K562 (cell line): ENCODE measurements at regions not wholly inside any gene's neighbourhood (a gene's known extent, or its start where the extent isn't known, plus 50 kb on each side); places are given as distances from the start of the nearest gene placed in this dataset.

Source experiments
- ATAC-seq: fragments of 200-7000 bp; cut with Tn5 transposase; 3 replicates; pipeline ENCODE4 v1.9.1; 2020; ENCODE audit warnings: moderate library complexity
- BruUV-seq: library from RNA; stranded (reverse); fragments of 400-500 nt; replicated peaks from 2 replicates; lab custom pipeline; 2021; lab: Mats Ljungman, UMichigan
- CTCF ChIA-PET: fragments of 300-600 bp; formaldehyde crosslinking; extraction: SDS; loops from one replicate; lab custom pipeline; 2021; ENCODE audit warnings: low intra/inter-chr PET ratio; lab: Yijun Ruan, JAX
- POLR2A ChIA-PET: fragments of 300-600, 350-650 bp; sonication (Branson Sonifier 250); formaldehyde crosslinking; extraction: SDS; loops from one replicate; lab custom pipeline; 2021; ENCODE audit warnings: antibody characterized with exemption, inconsistent platforms; lab: Yijun Ruan, JAX
- DNase-seq, 4 experiments: peaks; one replicate each; pipeline versions ENCODE4 v3.0.0 to v3.0.0-alpha.2; 2011 to 2018; ENCODE audit warnings: low spot score in 3 of 4, mixed read lengths in 3 of 4; ENCODE audit errors: extremely low read depth in 1 of 4
- FAIRE-seq: peaks from 2 replicates; lab custom pipeline; 2011; peaks lifted over from hg19 to GRCh38; lab: Jason Lieb, UNC
- H2AFZ ChIP-seq: 2 replicates; pipeline ENCODE4 v1.6.0; 2011; ENCODE audit warnings: low read depth, low read length, control low read depth, inconsistent platforms
- H3K27ac ChIP-seq: fragments of 200-600 bp; 3 replicates; pipeline ENCODE4 v1.8.0; 2011; ENCODE audit warnings: low read depth, mild to moderate bottlenecking, control low read depth, inconsistent platforms, low read length, moderate library complexity, mixed read lengths; ENCODE audit errors: extremely low read depth
- H3K27me3 ChIP-seq, 2 experiments: fragments of 300-600 bp in 1 of 2; 2 replicates in 1 of 2; 3 replicates in 1 of 2; pipeline versions ENCODE4 v1.6.0 to v1.8.0; 2011; ENCODE audit warnings: inconsistent platforms in 2 of 2, low read length in 2 of 2, mild to moderate bottlenecking in 1 of 2, mixed read lengths in 1 of 2, moderate library complexity in 1 of 2; ENCODE audit not compliant: control insufficient read depth in 2 of 2, insufficient read depth in 2 of 2
- H3K36me3 ChIP-seq: fragments of 300-600 bp; 3 replicates; pipeline ENCODE4 v1.8.0; 2011; ENCODE audit warnings: mild to moderate bottlenecking, low read length, inconsistent platforms; ENCODE audit not compliant: control insufficient read depth, insufficient read depth
- H3K4me1 ChIP-seq, 2 experiments: fragments of 200-600 bp in 1 of 2; replicated peaks in 1 of 2; 2 replicates in 1 of 2; 3 replicates in 1 of 2; pipeline versions ENCODE4 v1.5.1 to v1.8.0; 2011; ENCODE audit warnings: inconsistent platforms in 2 of 2, low read length in 2 of 2, mild to moderate bottlenecking in 1 of 2, mixed read lengths in 1 of 2, moderate library complexity in 1 of 2; ENCODE audit not compliant: control insufficient read depth in 2 of 2, insufficient read depth in 2 of 2
- H3K4me2 ChIP-seq: 2 replicates; pipeline ENCODE4 v1.6.1; 2011; ENCODE audit warnings: low read length, control low read depth, inconsistent platforms, mixed read lengths; ENCODE audit not compliant: insufficient read depth
- H3K4me3 ChIP-seq: fragments of 200-600 bp; sonication (generic), shearing (Covaris generic); 2 replicates; pipeline ENCODE4 v1.5.1; 2016; ENCODE audit warnings: control low read depth, inconsistent platforms
- H3K79me2 ChIP-seq: fragments of 200-600 bp; 3 replicates; pipeline ENCODE4 v1.8.0; 2011; ENCODE audit warnings: low read length, inconsistent platforms; ENCODE audit not compliant: control insufficient read depth, insufficient read depth
- H3K9ac ChIP-seq, 2 experiments: 2 replicates each; pipeline versions ENCODE4 v1.6.0 to v1.6.1; 2011; ENCODE audit warnings: low read depth in 2 of 2, low read length in 2 of 2, control low read depth in 1 of 2, inconsistent platforms in 1 of 2, mild to moderate bottlenecking in 1 of 2, mixed read lengths in 1 of 2; ENCODE audit not compliant: insufficient read depth in 1 of 2
- H3K9me1 ChIP-seq: one replicate; pipeline ENCODE4 v1.6.0; 2011; ENCODE audit warnings: inconsistent platforms, mild to moderate bottlenecking, low read length, moderate library complexity; ENCODE audit not compliant: control insufficient read depth, insufficient read depth
- H3K9me3 ChIP-seq: replicated peaks from 2 replicates; pipeline ENCODE4 v1.5.1; 2011; ENCODE audit warnings: low read depth, low read length, inconsistent platforms; ENCODE audit not compliant: control insufficient read depth, insufficient read depth
- H4K20me1 ChIP-seq: replicated peaks from 2 replicates; pipeline ENCODE4 v1.6.1; 2011; ENCODE audit warnings: low read length, inconsistent platforms, mixed read lengths; ENCODE audit not compliant: control insufficient read depth, insufficient read depth
- JUNB ChIP-seq: fragments of 450-650 bp; formaldehyde crosslinking; conservative IDR thresholded peaks from 2 replicates; pipeline ENCODE4 v1.4.0; 2020; ENCODE audit warnings: mild to moderate bottlenecking
- NFE2 ChIP-seq: IDR thresholded peaks from 2 replicates; pipeline ENCODE4 v1.6.1; 2014; ENCODE audit warnings: antibody characterized with exemption, low read depth
- NR2C1 ChIP-seq, 2 experiments: fragments of 450-650 bp; IDR thresholded peaks; 2 replicates each; pipeline ENCODE4 v1.6.1; 2017; ENCODE audit warnings: mild to moderate bottlenecking in 2 of 2, antibody characterized with exemption in 1 of 2, inconsistent platforms in 1 of 2, missing compliant biosample characterization in 1 of 2, missing genetic modification characterization in 1 of 2
- SRF ChIP-seq, 2 experiments: fragments of 250-450, 450-650 bp in 1 of 2; sonication (Bioruptor Pico) in 1 of 2; sonication (generic) in 1 of 2; formaldehyde crosslinking; IDR thresholded peaks; 2 replicates each; pipeline versions ENCODE4 v1.5.0 to v1.5.1; 2020 to 2022; ENCODE audit warnings: mild to moderate bottlenecking in 1 of 2, missing genetic modification reagents in 1 of 2
- TEAD2 ChIP-seq: fragments of 450-650 bp; IDR thresholded peaks from 2 replicates; pipeline ENCODE4 v1.6.1; 2016; ENCODE audit warnings: missing genetic modification characterization, control low read depth, missing compliant biosample characterization
- ZBTB7A ChIP-seq: IDR thresholded peaks from 2 replicates; pipeline ENCODE4 v1.6.1; 2011; ENCODE audit warnings: low read depth, mild to moderate bottlenecking, low read length, moderate library complexity, borderline replicate concordance; ENCODE audit not compliant: control insufficient read depth
- ZKSCAN1 ChIP-seq: fragments of 150-350 bp; IDR thresholded peaks from 2 replicates; pipeline ENCODE4 v1.6.1; 2016; ENCODE audit warnings: low read depth, low read length
- WGBS: fragments of 100-300 bp; shearing (Covaris generic); methylation state at CpG from one replicate; pipeline ENCODE4 v1.1.6; 2016; ENCODE audit warnings: low coverage, mixed read lengths; ENCODE audit not compliant: insufficient coverage; ENCODE audit errors: missing lambda C conversion rate; 5-methylcytosine and 5-hydroxymethylcytosine counted together
- in situ Hi-C: fragments of 300-500 bp; cut with MboI; formaldehyde crosslinking; loops from 4 replicates; pipeline ENCODE4 v1.15.0; 2018; ENCODE audit warnings: inconsistent platforms, mixed read lengths
- intact Hi-C: fragments of 100-400 bp; cut with micrococcal nuclease; formaldehyde crosslinking; loops from 2 replicates; pipeline ENCODE4 v1.14.2; 2022

- Histone ChIP-seq H3K4me1 (no peaks in the 10 kb centered on the region), H4K20me1 (no peaks in the 10 kb centered on the region), H3K9me3 (no peaks in the 10 kb centered on the region), H2AFZ (no peak overlapping the region), H3K27ac (no peak overlapping the region), H3K4me2 (no peak overlapping the region), H3K27me3 (no peaks in the 10 kb centered on the region), H3K79me2 (no peaks in the 10 kb centered on the region), H3K4me3 (no peak overlapping the region), H3K9ac (no peak overlapping the region), H3K9me1 (no peaks in the 10 kb centered on the region), H3K36me3 (no peaks in the 10 kb centered on the region)
- no peak for FAIRE-seq
- CTCF ChIA-PET: no interaction called here
- no peak for TF ChIP-seq NR2C1 (IDR thresholded peaks at IDR 0.05)
- no peak for TF ChIP-seq NR2C1 (tag; IDR thresholded peaks at IDR 0.05)
- TF ChIP-seq ZBTB7A: no peak
- no peak for TF ChIP-seq JUNB
- TF ChIP-seq ZKSCAN1: no peak
- no peak for TF ChIP-seq NFE2
- no peak for TF ChIP-seq SRF (CRISPR knock-in tag; IDR thresholded peaks at IDR 0.05)
- no peak for TF ChIP-seq TEAD2 (tag)
- in situ Hi-C loops (no loop called here), intact Hi-C loops (no loop called here)
- BruUV-seq: no TSS peak
- POLR2A ChIA-PET: no interaction called here
- WGBS: 0% methylated on average over 3 of the region's 3 CpGs
- ATAC-seq: no peak
- DNase-seq: no peak
Measured at GRCh38 chr13:34721631-34722595, 220.2 kb upstream of the NBEA start.
